HG03064 (cell line): ENCODE measurements at regions not wholly inside any gene's neighbourhood (a gene's known extent, or its start where the extent isn't known, plus 50 kb on each side); places are given as distances from the start of the nearest gene placed in this dataset.
"Not testable (repeated sequence)": the region's sequence is repeated elsewhere in the genome, so short reads cannot be mapped to it uniquely, and the experiment has no call there.

Experiments used
- ATAC-seq: cut with Tn5 transposase; IDR thresholded peaks from one replicate; pipeline ENCODE4 v1.9.1; 2021; ENCODE audit warnings: low read depth; ENCODE audit not compliant: unreplicated experiment

- not testable (repeated sequence) for ATAC-seq
Measured at GRCh38 chr2:87525497-87525991, 222.3 kb upstream of the PLGLB2 start.

- not testable (repeated sequence) for ATAC-seq
Measured at GRCh38 chr2:87526258-87526657, 221.6 kb upstream of the PLGLB2 start.

GRCh38 chr2:87531968-87532715 lies 215.7 kb upstream of the PLGLB2 start:
- ATAC-seq, result not testable (repeated sequence)

GRCh38 chr2:87533390-87534272 lies 214.3 kb upstream of the PLGLB2 start:
- not testable (repeated sequence) for ATAC-seq

GRCh38 chr2:87534273-87534889 lies 213.5 kb upstream of the PLGLB2 start:
- not testable (repeated sequence) for ATAC-seq

GRCh38 chr2:87536427-87536826 lies 211.5 kb upstream of the PLGLB2 start:
- ATAC-seq, result not testable (repeated sequence)

- not testable (repeated sequence) for ATAC-seq
Measured at GRCh38 chr2:87537251-87537671, 210.6 kb upstream of the PLGLB2 start.

- ATAC-seq, result not testable (repeated sequence)
Measured at GRCh38 chr2:87538268-87538667, 209.6 kb upstream of the PLGLB2 start.

GRCh38 chr2:87539151-87539943 lies 208.5 kb upstream of the PLGLB2 start:
- not testable (repeated sequence) for ATAC-seq

- not testable (repeated sequence) for ATAC-seq
Measured at GRCh38 chr2:87540242-87540641, 207.6 kb upstream of the PLGLB2 start.

- ATAC-seq, result not testable (repeated sequence)
Measured at GRCh38 chr2:87542599-87543174, 205.2 kb upstream of the PLGLB2 start.

GRCh38 chr2:87543797-87544196 lies 204.1 kb upstream of the PLGLB2 start:
- ATAC-seq, result not testable (repeated sequence)

GRCh38 chr2:87547106-87547505 lies 200.8 kb upstream of the PLGLB2 start:
- not testable (repeated sequence) for ATAC-seq

- not testable (repeated sequence) for ATAC-seq
Measured at GRCh38 chr2:87547966-87548365, 199.9 kb upstream of the PLGLB2 start.

GRCh38 chr2:87548681-87549536 lies 199.0 kb upstream of the PLGLB2 start:
- not testable (repeated sequence) for ATAC-seq

- ATAC-seq, result not testable (repeated sequence)
Measured at GRCh38 chr2:87549561-87550202, 198.2 kb upstream of the PLGLB2 start.

GRCh38 chr2:87554678-87555077 lies 193.2 kb upstream of the PLGLB2 start:
- ATAC-seq, result not testable (repeated sequence)

- not testable (repeated sequence) for ATAC-seq
Measured at GRCh38 chr2:87555082-87555481, 192.8 kb upstream of the PLGLB2 start.
